ENCODE measurements at regions not wholly inside any gene's neighbourhood (a gene's known extent, or its start where the extent isn't known, plus 50 kb on each side); places are given as distances from the start of the nearest gene placed in this dataset.

DNA sequence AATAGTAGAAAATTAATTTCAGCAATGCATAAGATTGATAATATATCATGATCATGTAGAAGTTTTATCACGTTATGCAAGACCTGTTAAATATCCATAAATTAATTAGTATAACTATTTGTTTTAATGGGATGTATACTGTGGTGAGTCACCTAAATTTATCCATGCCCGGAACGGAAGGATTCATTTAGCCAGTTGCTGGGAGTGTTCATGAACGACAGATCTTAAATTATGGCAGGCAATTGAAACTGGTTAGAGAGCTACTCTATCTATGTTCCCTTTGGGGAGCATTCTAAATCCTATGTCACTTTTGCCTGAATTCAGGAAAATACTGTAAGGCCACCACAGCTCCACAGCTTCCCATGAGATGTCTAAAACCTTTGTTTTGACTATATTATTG is 1950.5 kb upstream of the AGA start (continued):
- TF ChIP-seq, protein P1, sequence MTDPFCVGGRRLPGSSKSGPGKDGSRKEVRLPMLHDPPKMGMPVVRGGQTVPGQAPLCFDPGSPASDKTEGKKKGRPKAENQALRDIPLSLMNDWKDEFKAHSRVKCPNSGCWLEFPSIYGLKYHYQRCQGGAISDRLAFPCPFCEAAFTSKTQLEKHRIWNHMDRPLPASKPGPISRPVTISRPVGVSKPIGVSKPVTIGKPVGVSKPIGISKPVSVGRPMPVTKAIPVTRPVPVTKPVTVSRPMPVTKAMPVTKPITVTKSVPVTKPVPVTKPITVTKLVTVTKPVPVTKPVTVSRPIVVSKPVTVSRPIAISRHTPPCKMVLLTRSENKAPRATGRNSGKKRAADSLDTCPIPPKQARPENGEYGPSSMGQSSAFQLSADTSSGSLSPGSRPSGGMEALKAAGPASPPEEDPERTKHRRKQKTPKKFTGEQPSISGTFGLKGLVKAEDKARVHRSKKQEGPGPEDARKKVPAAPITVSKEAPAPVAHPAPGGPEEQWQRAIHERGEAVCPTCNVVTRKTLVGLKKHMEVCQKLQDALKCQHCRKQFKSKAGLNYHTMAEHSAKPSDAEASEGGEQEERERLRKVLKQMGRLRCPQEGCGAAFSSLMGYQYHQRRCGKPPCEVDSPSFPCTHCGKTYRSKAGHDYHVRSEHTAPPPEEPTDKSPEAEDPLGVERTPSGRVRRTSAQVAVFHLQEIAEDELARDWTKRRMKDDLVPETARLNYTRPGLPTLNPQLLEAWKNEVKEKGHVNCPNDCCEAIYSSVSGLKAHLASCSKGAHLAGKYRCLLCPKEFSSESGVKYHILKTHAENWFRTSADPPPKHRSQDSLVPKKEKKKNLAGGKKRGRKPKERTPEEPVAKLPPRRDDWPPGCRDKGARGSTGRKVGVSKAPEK (CRISPR knock-in tag; IDR thresholded peaks at IDR 0.05; ENCODE audit: borderline replicate concordance) = no peak
- no peak for TF ChIP-seq RFX5 (IDR thresholded peaks at IDR 0.05; ENCODE audit: low read depth, low read length)
- TF ChIP-seq, protein P2, sequence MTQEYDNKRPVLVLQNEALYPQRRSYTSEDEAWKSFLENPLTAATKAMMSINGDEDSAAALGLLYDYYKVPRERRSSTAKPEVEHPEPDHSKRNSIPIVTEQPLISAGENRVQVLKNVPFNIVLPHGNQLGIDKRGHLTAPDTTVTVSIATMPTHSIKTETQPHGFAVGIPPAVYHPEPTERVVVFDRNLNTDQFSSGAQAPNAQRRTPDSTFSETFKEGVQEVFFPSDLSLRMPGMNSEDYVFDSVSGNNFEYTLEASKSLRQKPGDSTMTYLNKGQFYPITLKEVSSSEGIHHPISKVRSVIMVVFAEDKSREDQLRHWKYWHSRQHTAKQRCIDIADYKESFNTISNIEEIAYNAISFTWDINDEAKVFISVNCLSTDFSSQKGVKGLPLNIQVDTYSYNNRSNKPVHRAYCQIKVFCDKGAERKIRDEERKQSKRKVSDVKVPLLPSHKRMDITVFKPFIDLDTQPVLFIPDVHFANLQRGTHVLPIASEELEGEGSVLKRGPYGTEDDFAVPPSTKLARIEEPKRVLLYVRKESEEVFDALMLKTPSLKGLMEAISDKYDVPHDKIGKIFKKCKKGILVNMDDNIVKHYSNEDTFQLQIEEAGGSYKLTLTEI (CRISPR knock-in tag; conservative IDR thresholded peaks at IDR 0.05) = no peak
- TF ChIP-seq ZFP41 (CRISPR knock-in tag; IDR thresholded peaks at IDR 0.05; ENCODE audit: borderline replicate concordance) = no peak

DNA sequence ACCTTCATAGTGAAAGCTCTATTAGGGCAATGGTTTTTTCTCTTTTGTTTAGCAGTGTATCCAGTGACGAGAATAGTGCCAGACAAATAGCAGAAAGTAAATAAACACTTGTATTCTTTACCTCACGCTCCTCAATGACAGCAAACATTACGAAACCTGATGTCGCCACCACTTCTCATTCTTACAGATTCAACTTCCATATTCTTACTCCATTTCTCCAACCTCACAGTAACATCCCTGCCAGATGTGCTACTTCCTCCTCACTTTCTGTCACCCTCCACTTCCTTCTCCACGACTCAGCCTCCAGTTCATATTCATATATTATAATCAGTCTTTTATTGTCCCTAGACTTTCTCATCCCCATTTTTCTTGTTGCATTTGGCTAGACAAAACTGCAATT is 1956.2 kb upstream of the AGA start:
- intact Hi-C loops (cut with micrococcal nuclease; ENCODE audit: unreplicated experiment) (no loop called here), in situ Hi-C loops (cut with HindIII; ENCODE audit: extremely low pct_ligation_motif_present, low pct_unique_long_range_greater_than_20kb) (no loop called here)
- no peak overlapping the region for H3K4me3 ChIP-seq (replicated peaks in 1 of 3; ENCODE audit: insufficient read depth in 1 of 3, low read depth in 2 of 3, low read length in 3 of 3)
- TF ChIP-seq ZNF292 (CRISPR knock-in tag; IDR thresholded peaks at IDR 0.05; ENCODE audit: borderline replicate concordance, low read depth) (no peak), NCOA2 (CRISPR knock-in tag; IDR thresholded peaks at IDR 0.05) (no peak), GATAD2A (CRISPR knock-in tag; IDR thresholded peaks at IDR 0.05) (no peak), REL (CRISPR knock-in tag; conservative IDR thresholded peaks at IDR 0.05) (no peak), ZNF20 (CRISPR knock-in tag; IDR thresholded peaks at IDR 0.05) (no peak), ESRRA (CRISPR knock-in tag; IDR thresholded peaks at IDR 0.05; ENCODE audit: low read depth) (no peak)
- no peak for DNase-seq (ENCODE audit: low spot score)
- POLR2A ChIA-PET = no interaction called here
- no peaks in the 10 kb centered on the region for H3K9me3 ChIP-seq (ENCODE audit: low read length)
- H2AFZ ChIP-seq (ENCODE audit: low read length) = no peak overlapping the region
- H3K27me3 ChIP-seq (ENCODE audit: control insufficient read depth in 1 of 2, insufficient read depth in 2 of 2, low read length in 2 of 2) = no peaks in the 10 kb centered on the region
- ATAC-seq = no peak
- WGBS (ENCODE audit: low lambda C conversion rate) = 17% methylated on average over 5 of the region's 5 CpGs
- no peak overlapping the region for H3K9ac ChIP-seq (ENCODE audit: insufficient read depth, low read depth, low read length)
- CTCF ChIA-PET (ENCODE audit: low intra/inter-chr PET ratio, low total read pairs) = no interaction called here
- H4K20me1 ChIP-seq (ENCODE audit: insufficient read depth, low read length) = no peaks in the 10 kb centered on the region
- H3K4me1 ChIP-seq (ENCODE audit: insufficient read depth, low read length) = no peaks in the 10 kb centered on the region
- no peaks in the 10 kb centered on the region for H3K79me2 ChIP-seq (ENCODE audit: insufficient read depth, low read length)
- no peak for FAIRE-seq
- no peak overlapping the region for H3K27ac ChIP-seq (ENCODE audit: extremely low read length, insufficient read depth, low read length)
- BruUV-seq (replicated peaks) = no TSS peak
- H3K4me2 ChIP-seq (ENCODE audit: low read depth, low read length) = no peak overlapping the region
- H3K36me3 ChIP-seq (replicated peaks in 1 of 2; ENCODE audit: control insufficient read depth in 1 of 2, insufficient read depth in 2 of 2, low read length in 2 of 2) = no peaks in the 10 kb centered on the region

All from HepG2 (cell line).